ENCODE measurements at regions not wholly inside any gene's neighbourhood (a gene's known extent, or its start where the extent isn't known, plus 50 kb on each side); places are given as distances from the start of the nearest gene placed in this dataset.

- no peak overlapping the region for H3K27ac Mint-ChIP-seq
- Histone ChIP-seq H4K20me1 (ENCODE audit: control insufficient read depth, insufficient read depth, low read length, poor library complexity, severe bottlenecking) (no peaks in the 10 kb centered on the region), H3K9me3 (ENCODE audit: control extremely low read depth in 1 of 3, control insufficient read depth in 2 of 3, insufficient read depth in 1 of 3, low read length in 2 of 3) (no peaks in the 10 kb centered on the region), H3K36me3 (replicated peaks in 1 of 2; ENCODE audit: control extremely low read depth in 1 of 2, control insufficient read depth in 1 of 2, extremely low read depth in 1 of 2, insufficient read depth in 2 of 2, low read length in 1 of 2) (no peaks in the 10 kb centered on the region), H3K79me2 (ENCODE audit: control insufficient read depth, insufficient read depth, low read length) (no peaks in the 10 kb centered on the region), H3K4me1 (ENCODE audit: control insufficient read depth in 2 of 2, insufficient read depth in 2 of 2, low read length in 2 of 2) (no peaks in the 10 kb centered on the region), H3K9ac (ENCODE audit: low read length) (no peak overlapping the region), H3K27me3 (replicated peaks in 1 of 4; ENCODE audit: control extremely low read depth in 1 of 4, control insufficient read depth in 3 of 4, insufficient read depth in 4 of 4, low read length in 3 of 4) (no peaks in the 10 kb centered on the region), H2AFZ (ENCODE audit: insufficient read depth, low read depth, low read length, poor library complexity, severe bottlenecking) (no peak overlapping the region), H3K4me2 (replicated peaks; ENCODE audit: low read depth, low read length, poor library complexity, severe bottlenecking) (no peak overlapping the region), H3K4me3 (ENCODE audit: control extremely low read depth in 1 of 5, extremely low read depth in 1 of 5, insufficient read depth in 1 of 5, low read depth in 2 of 5, low read length in 4 of 5) (no peak overlapping the region), H3K27ac (ENCODE audit: low read length in 2 of 2) (no peak overlapping the region)
- DNase-seq (no peak), ATAC-seq (ENCODE audit: low read depth) (no peak)
- no peaks in the 10 kb centered on the region for H3K27me3 Mint-ChIP-seq
- no peaks in the 10 kb centered on the region for H3K9me3 Mint-ChIP-seq (ENCODE audit: insufficient read depth)
- H3K4me3 Mint-ChIP-seq = no peak overlapping the region
- 84% methylated on average over 6 of the region's 6 CpGs for WGBS (ENCODE audit: insufficient coverage)
- intact Hi-C loops (cut with micrococcal nuclease) = no loop called here
- TF ChIP-seq CTCF (IDR thresholded peaks at IDR 0.05) = no peak
- TF ChIP-seq EZH2 (IDR thresholded peaks at IDR 0.05; ENCODE audit: borderline replicate concordance, insufficient read depth, low read depth, low read length, poor library complexity, severe bottlenecking) = no peak
- CTCF ChIA-PET = interaction anchor here (0.8 kb wide), 1 partner anchor 22 kb away, joined by 6 read pairs; no protein-coding TSS in a partner anchor
- POLR2A ChIA-PET = no interaction called here
- no peaks in the 10 kb centered on the region for H3K4me1 Mint-ChIP-seq
Measured at GRCh38 chr11:28504555-28505110, 396.4 kb downstream of the METTL15 start.

DNA sequence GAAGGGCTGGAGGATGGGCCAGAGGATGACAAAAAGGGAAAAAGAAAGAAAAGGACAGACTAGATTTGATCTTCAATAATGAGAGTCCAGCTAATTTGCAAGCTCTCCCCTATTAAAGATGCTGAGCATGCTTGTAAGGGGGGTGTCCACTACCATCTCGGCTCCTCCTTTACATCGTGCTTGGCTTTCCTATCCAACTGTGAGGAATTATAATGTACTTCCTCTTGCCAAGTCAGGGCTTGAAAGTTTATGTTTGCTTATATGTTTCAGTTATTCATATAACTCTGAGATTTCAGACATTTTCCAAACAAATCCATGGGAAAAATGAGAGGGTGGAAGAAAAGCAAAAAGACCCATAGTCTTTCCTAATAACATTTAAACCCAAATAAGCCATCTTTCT, 387.1 kb downstream of the METTL15 start:
- H3K27ac Mint-ChIP-seq = no peak overlapping the region

More for the DNA sequence above, 387.1 kb downstream of the METTL15 start:
- Histone ChIP-seq H3K9ac (ENCODE audit: low read length) (no peak overlapping the region), H3K4me3 (ENCODE audit: control extremely low read depth in 1 of 5, extremely low read depth in 1 of 5, insufficient read depth in 1 of 5, low read depth in 2 of 5, low read length in 4 of 5) (no peak overlapping the region), H3K79me2 (ENCODE audit: control insufficient read depth, insufficient read depth, low read length) (no peaks in the 10 kb centered on the region), H4K20me1 (ENCODE audit: control insufficient read depth, insufficient read depth, low read length, poor library complexity, severe bottlenecking) (no peaks in the 10 kb centered on the region), H3K4me2 (replicated peaks; ENCODE audit: low read depth, low read length, poor library complexity, severe bottlenecking) (no peak overlapping the region), H3K27me3 (replicated peaks in 1 of 4; ENCODE audit: control extremely low read depth in 1 of 4, control insufficient read depth in 3 of 4, insufficient read depth in 4 of 4, low read length in 3 of 4) (no peaks in the 10 kb centered on the region), H3K4me1 (ENCODE audit: control insufficient read depth in 2 of 2, insufficient read depth in 2 of 2, low read length in 2 of 2) (no peaks in the 10 kb centered on the region), H2AFZ (ENCODE audit: insufficient read depth, low read depth, low read length, poor library complexity, severe bottlenecking) (no peak overlapping the region), H3K9me3 (ENCODE audit: control extremely low read depth in 1 of 3, control insufficient read depth in 2 of 3, insufficient read depth in 1 of 3, low read length in 2 of 3) (no peaks in the 10 kb centered on the region), H3K27ac (ENCODE audit: low read length in 2 of 2) (no peak overlapping the region), H3K36me3 (replicated peaks in 1 of 2; ENCODE audit: control extremely low read depth in 1 of 2, control insufficient read depth in 1 of 2, extremely low read depth in 1 of 2, insufficient read depth in 2 of 2, low read length in 1 of 2) (no peaks in the 10 kb centered on the region)
- intact Hi-C loops (cut with micrococcal nuclease) = no loop called here
- no CpG with 5 or more reads among the region's 2 CpGs for WGBS (ENCODE audit: insufficient coverage)
- ATAC-seq (ENCODE audit: low read depth) (no peak), DNase-seq (no peak)
- CTCF ChIA-PET = no interaction called here
- H3K4me3 Mint-ChIP-seq = no peak overlapping the region
- H3K9me3 Mint-ChIP-seq (ENCODE audit: insufficient read depth) = no peaks in the 10 kb centered on the region
- POLR2A ChIA-PET = no interaction called here
- no peaks in the 10 kb centered on the region for H3K27me3 Mint-ChIP-seq
- TF ChIP-seq EZH2 (IDR thresholded peaks at IDR 0.05; ENCODE audit: borderline replicate concordance, insufficient read depth, low read depth, low read length, poor library complexity, severe bottlenecking) = no peak
- no peak for TF ChIP-seq CTCF (IDR thresholded peaks at IDR 0.05)
- no peaks in the 10 kb centered on the region for H3K4me1 Mint-ChIP-seq

All from B cell (primary cell).